ES-I3 (cell line): ENCODE measurements at regions not wholly inside any gene's neighbourhood (a gene's known extent, or its start where the extent isn't known, plus 50 kb on each side); places are given as distances from the start of the nearest gene placed in this dataset.

Experiments
- H3K36me3 ChIP-seq: 2 replicates; pipeline ENCODE4 v1.6.1; 2013; ENCODE audit warnings: mild to moderate bottlenecking, low read length, control low read depth, moderate library complexity; ENCODE audit not compliant: insufficient read depth
- H3K4me1 ChIP-seq: 2 replicates; pipeline ENCODE4 v1.6.1; 2013; ENCODE audit warnings: mild to moderate bottlenecking, control low read depth, low read length; ENCODE audit not compliant: insufficient read depth
- H3K9ac ChIP-seq: 2 replicates; pipeline ENCODE4 v1.6.1; 2013; ENCODE audit warnings: low read depth, mild to moderate bottlenecking, low read length, moderate library complexity
- H3K9me3 ChIP-seq: 2 replicates; pipeline ENCODE4 v1.6.1; 2013; ENCODE audit warnings: mild to moderate bottlenecking, low read length, moderate library complexity; ENCODE audit not compliant: control insufficient read depth, insufficient read depth

- H3K9ac ChIP-seq = no peak overlapping the region
- H3K9me3 ChIP-seq = no peaks in the 10 kb centered on the region
Measured at GRCh38 chr7:93779115-93779514, 111.4 kb downstream of the TFPI2 start.

GRCh38 chr7:93778384-93778783 lies 112.2 kb downstream of the TFPI2 start:
- Histone ChIP-seq H3K9me3 (no peaks in the 10 kb centered on the region), H3K36me3 (no peaks in the 10 kb centered on the region), H3K9ac (no peak overlapping the region), H3K4me1 (no peaks in the 10 kb centered on the region)

More at GRCh38 chr7:93779115-93779514, 111.4 kb downstream of the TFPI2 start:
- Histone ChIP-seq H3K4me1 (no peaks in the 10 kb centered on the region), H3K36me3 (no peaks in the 10 kb centered on the region)

- H3K36me3 ChIP-seq = no peaks in the 10 kb centered on the region
- no peaks in the 10 kb centered on the region for H3K4me1 ChIP-seq
- no peak overlapping the region for H3K9ac ChIP-seq
- no peaks in the 10 kb centered on the region for H3K9me3 ChIP-seq
Measured at GRCh38 chr7:93773446-93773845, 117.1 kb downstream of the TFPI2 start.

GRCh38 chr7:93765475-93765874 lies 125.1 kb downstream of the TFPI2 start:
- Histone ChIP-seq H3K9ac (no peak overlapping the region), H3K9me3 (no peaks in the 10 kb centered on the region; the same call in 1 of the 2 replicates), H3K4me1 (no peaks in the 10 kb centered on the region), H3K36me3 (no peaks in the 10 kb centered on the region)

- Histone ChIP-seq H3K9me3 (no peaks in the 10 kb centered on the region), H3K4me1 (peaks cover 9% of the 10 kb centered on the region; the same call in 1 of the 2 replicates), H3K36me3 (no peaks in the 10 kb centered on the region), H3K9ac (no peak overlapping the region)
Measured at GRCh38 chr7:93758631-93759030, 131.9 kb downstream of the TFPI2 start.

- Histone ChIP-seq H3K4me1 (peaks cover 9% of the 10 kb centered on the region; the same call in 1 of the 2 replicates), H3K36me3 (no peaks in the 10 kb centered on the region), H3K9ac (no peak overlapping the region), H3K9me3 (no peaks in the 10 kb centered on the region)
Measured at GRCh38 chr7:93757426-93757825, 133.1 kb downstream of the TFPI2 start.

GRCh38 chr7:93756890-93757289 lies 133.7 kb downstream of the TFPI2 start:
- Histone ChIP-seq H3K9me3 (no peaks in the 10 kb centered on the region), H3K4me1 (peaks cover 9% of the 10 kb centered on the region; the same call in 1 of the 2 replicates), H3K9ac (no peak overlapping the region), H3K36me3 (no peaks in the 10 kb centered on the region)

- no peaks in the 10 kb centered on the region for H3K9me3 ChIP-seq
- H3K4me1 ChIP-seq = peaks cover 2% of the 10 kb centered on the region; the same call in 1 of the 2 replicates
- no peaks in the 10 kb centered on the region for H3K36me3 ChIP-seq
- no peak overlapping the region for H3K9ac ChIP-seq
Measured at GRCh38 chr7:93751421-93751820, 139.1 kb downstream of the TFPI2 start.

- Histone ChIP-seq H3K9me3 (no peaks in the 10 kb centered on the region), H3K4me1 (no peaks in the 10 kb centered on the region), H3K36me3 (no peaks in the 10 kb centered on the region), H3K9ac (no peak overlapping the region)
Measured at GRCh38 chr7:93750986-93751385, 139.6 kb downstream of the TFPI2 start.

GRCh38 chr7:93747019-93747418 lies 143.5 kb downstream of the TFPI2 start:
- Histone ChIP-seq H3K9ac (no peak overlapping the region), H3K4me1 (no peaks in the 10 kb centered on the region)

GRCh38 chr7:93739424-93739823 lies 151.1 kb downstream of the TFPI2 start:
- H3K9me3 ChIP-seq = no peaks in the 10 kb centered on the region
- H3K36me3 ChIP-seq = no peaks in the 10 kb centered on the region
- no peak overlapping the region for H3K9ac ChIP-seq
- H3K4me1 ChIP-seq = no peaks in the 10 kb centered on the region

More at GRCh38 chr7:93747019-93747418, 143.5 kb downstream of the TFPI2 start:
- Histone ChIP-seq H3K36me3 (no peaks in the 10 kb centered on the region), H3K9me3 (no peaks in the 10 kb centered on the region)

- Histone ChIP-seq H3K4me1 (no peaks in the 10 kb centered on the region), H3K9ac (no peak overlapping the region), H3K9me3 (no peaks in the 10 kb centered on the region), H3K36me3 (no peaks in the 10 kb centered on the region)
Measured at GRCh38 chr7:93737953-93738352, 152.6 kb downstream of the TFPI2 start.

GRCh38 chr7:93736668-93737369 lies 153.7 kb downstream of the TFPI2 start:
- Histone ChIP-seq H3K36me3 (no peaks in the 10 kb centered on the region), H3K4me1 (no peaks in the 10 kb centered on the region), H3K9ac (no peak overlapping the region), H3K9me3 (no peaks in the 10 kb centered on the region)

GRCh38 chr7:93728292-93728691 lies 153.8 kb upstream of the CALCR start:
- no peaks in the 10 kb centered on the region for H3K4me1 ChIP-seq
- H3K9me3 ChIP-seq = no peaks in the 10 kb centered on the region
- H3K36me3 ChIP-seq = no peaks in the 10 kb centered on the region
- no peak overlapping the region for H3K9ac ChIP-seq

- Histone ChIP-seq H3K36me3 (no peaks in the 10 kb centered on the region), H3K4me1 (no peaks in the 10 kb centered on the region), H3K9me3 (no peaks in the 10 kb centered on the region), H3K9ac (no peak overlapping the region)
Measured at GRCh38 chr7:93725954-93726353, 151.4 kb upstream of the CALCR start.
